Inflammatory macrophage treated with lipopolysaccharide for 1 hour (primary cell): ENCODE measurements at regions not wholly inside any gene's neighbourhood (a gene's known extent, or its start where the extent isn't known, plus 50 kb on each side); places are given as distances from the start of the nearest gene placed in this dataset.

Experiments
- DNase-seq, 2 donors: peaks; one replicate each; pipeline ENCODE4 v3.0.0-alpha.2; 2020 to 2022

DNA sequence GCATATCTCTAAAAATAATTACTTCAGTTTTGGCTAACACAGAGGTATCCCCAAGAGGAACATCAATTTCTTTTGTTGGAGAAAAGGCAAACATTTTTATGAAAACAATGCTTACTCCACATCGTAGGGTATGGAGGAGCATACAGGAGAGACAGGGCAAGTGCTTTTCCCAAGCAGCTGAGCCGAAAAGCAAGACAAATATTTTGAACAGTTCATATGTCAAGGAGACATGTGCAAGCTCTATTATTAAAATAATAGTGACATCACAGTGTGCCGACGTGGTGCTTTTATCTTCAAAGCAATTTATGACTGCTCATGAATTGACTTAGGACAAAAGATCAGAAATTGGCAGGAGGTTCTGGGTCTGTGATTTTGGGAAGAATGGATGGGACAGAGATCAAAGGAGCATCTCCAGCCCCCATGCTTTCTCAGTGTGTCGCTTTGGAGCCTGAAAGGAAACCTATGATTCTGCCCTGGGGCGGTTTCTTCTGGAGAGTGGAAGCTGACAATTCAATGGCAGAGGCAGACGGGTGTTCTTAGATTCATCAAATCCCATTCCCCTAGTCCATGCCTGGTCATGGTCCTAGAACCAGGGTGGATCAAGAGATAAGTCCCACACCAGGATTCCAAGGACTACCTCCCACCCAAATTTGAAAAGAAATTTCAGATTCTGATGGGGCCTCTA, 97.1 kb downstream of the JCAD start:
- DNase-seq, result no peak

DNA sequence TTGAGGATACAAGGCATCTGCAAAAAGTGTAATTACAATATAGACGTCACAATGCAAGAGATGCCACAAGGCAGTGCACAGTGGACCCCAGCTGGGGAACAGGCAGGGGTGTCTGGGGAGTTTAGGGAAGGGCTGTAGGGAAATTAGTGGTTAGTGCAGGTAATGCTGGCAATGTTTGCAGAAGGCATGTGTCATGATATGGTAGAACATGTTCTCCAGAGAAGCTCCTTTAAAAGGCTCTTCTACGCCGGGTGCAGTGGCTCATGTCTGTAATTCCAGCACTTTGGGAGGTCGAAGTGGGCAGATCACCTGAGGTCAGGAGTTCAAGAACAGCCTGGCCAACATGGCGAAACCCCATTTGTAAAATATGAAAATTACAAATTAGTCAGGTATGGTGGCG, 98.0 kb downstream of the JCAD start:
- no peak for DNase-seq

DNA sequence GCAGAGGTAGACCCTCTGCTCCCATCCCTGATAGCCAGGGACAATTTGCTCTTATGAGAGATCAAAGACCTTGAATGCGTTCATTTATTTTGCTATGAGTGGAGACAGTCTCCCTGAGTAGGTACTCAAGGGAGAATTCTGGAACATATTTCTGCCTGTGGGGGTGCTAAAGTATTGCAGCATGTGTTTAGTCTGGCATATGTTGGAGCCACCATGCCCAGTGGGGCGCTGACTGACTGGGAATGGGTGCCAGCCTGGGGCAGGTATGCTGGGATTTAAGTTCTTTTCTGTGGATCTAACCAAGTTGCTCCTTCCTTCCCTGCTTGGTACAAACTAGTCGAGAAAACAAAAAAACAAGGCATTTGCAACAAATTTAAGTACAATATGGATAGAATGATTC, 99.1 kb downstream of the JCAD start:
- DNase-seq, result no peak

DNA sequence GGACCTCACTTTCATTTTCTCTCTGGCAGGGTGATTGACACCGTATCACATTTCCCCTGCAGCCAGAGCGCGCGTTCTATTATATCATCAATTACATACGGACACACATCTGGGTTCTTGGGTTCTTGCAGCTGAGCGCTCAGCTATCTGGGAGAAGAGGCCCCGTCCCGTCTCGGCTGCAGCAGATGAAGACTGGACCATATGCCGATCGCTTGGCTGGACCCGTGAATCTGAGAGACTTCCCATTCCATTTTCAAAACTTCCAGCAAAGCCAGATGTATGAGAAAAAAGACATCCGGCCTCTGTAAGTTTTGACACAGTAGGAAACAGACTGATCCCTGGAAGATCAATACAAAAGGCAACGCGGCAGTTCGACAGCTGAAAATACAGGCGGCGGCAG, 99.8 kb downstream of the JCAD start:
- DNase-seq, result no peak

DNA sequence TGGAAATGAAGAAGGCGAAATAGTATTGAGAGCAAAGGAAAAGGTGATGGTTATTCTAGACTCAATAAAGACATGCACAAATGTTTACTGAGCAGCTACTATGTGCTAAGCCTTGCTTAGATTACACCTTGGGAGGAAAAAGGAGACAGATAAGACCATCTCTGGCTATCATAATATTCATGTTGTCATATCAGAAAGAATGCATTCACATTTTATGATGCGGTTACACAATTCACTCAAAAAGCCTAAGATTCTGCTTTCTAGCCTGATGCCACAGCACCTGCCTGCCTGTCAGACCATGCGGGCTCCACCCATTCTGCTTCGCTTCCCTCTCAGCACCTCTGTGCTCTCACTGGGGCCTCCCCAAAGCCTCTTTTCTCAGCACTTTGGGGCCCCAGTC, 100.9 kb downstream of the JCAD start:
- DNase-seq, result no peak

DNA sequence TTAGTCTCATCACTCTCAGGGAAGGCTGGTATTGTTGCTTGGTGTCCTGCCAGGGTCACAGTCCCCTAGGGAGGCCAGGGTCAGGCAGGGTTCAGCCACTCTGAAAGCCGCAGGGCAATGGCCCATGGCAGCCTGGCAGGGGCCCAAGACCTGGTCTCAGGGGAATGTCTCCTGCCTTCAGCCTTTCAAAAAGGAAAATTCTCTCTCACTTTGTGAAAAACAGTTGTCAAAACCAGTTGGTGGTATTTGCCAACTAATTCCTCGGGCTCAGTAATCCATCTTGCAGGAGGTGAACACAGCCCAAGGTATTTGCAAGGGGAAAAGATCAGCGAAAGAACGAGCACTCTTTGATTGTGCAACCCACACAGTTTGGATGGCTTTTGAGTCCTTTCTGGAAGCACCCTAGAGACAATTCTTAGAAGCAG, 101.5 kb downstream of the JCAD start:
- DNase-seq, result no peak

DNA sequence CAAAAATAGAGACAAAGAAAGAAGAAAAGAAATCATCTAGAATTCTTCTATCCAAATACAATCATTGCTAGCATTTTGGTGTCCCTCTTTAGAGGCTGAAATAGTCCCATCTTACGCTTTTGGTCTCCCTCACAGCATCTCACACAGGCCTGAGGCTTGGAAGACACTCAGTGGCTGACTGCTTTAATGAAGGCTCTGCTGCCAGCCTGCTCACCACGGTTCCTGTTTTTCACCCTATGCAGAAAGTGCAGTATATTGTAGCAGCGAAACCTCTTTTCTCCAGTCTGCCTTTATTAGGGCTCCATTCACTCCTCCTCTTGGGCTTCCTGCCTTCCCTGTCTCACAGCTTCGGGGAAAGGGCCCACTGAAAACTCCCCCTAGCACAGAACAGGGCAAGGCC, 102.2 kb downstream of the JCAD start:
- no peak for DNase-seq

DNA sequence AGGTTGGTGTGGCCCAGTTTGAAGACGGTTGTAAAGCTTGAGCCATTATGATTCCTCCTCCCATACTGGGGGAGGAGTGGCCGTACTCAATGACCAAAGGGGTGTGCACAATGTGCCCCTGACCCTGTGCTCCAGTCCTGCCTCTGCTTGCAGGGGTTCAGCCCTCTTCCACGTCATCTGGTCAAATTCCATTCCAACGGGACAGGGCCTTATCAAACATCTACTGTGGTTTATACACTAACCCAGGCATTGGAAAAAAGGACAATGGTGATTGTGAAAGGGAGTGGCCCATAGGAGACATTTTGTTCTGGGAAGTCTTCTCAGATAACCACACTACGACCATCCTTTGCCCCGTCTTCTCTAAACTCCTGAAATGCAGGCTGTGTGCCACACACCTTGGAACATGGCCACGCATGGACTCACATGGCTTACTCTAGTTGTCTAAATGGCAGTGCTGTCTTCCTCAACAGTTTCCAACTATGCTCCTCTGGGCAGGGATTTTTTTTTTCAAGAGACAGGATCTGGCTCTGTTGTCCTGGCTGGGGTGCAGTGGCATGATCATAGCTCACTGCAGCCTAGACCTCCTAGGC, 103.0 kb downstream of the JCAD start:
- DNase-seq, result no peak

DNA sequence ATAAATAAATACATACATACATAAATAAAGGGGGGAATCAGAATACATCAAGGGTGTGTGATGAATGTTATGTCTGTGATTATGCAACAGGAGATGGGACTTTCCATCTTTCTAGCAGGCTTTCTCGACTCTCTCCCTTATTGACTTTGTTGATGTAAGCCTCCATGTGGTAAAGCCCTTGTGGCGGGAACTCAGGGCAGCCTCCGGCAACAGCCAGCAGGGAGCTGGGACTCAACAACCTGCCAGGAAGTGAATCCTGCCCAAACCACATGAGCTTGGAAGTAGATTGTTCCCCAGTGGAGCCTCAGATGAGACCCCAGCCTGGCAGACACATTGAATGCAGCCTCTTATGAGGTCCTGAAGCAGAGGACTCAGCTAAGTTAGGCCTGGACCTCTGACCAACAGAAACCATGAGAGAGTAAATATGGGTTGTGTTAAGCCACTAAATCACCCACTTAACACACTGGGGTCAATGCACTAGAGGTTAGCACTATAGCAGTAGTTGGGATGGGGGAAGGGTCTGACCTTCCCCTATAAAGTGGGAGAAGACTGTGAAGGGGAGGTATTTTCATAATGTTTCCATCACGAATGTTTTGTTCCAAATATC, 104.0 kb downstream of the JCAD start:
- peak in 1 of 2 donors; percentile 27 for DNase-seq

DNA sequence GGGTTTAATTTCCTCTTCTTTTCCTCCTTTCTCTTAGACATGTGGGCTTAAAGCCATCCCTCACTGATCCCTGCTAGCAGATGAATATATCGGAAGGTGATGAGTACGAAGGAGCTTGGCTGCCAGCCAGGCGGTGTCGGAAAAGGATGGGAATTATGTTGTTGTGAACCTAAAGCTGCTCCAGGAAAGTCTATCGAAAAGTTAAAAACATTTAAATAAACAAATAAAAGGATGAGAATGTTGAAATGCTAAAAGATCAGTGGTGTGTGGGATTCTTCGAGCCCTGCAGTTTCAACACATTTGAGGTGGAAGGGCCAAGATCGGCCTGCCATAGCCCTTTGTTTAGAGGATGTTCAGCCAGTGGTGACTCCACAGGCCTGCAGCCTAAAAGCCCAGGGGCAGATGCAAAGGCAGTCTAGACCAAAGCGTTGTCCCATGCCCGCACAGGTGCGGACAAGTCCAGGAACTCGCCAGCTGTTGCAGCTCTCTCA, 107.9 kb downstream of the JCAD start:
- no peak for DNase-seq

DNA sequence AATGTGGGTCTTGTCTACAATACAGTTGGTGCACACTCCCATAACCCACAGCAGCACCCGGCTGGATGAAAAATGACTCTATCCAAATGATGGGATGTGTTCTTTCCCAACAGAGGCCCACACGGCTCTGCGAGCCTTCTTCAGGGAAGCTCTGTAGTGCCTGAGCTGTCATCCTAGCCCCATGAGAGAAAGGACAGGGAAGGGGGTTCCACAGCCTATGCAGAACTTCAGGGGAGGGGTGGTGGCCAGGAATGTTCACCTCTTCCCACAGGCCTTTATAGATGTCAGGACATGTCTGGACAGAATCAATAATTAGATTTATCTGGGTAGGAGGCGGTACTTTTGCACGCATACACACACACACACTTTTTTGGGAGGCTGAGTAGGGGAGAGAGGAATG, 109.0 kb downstream of the JCAD start:
- no peak for DNase-seq

DNA sequence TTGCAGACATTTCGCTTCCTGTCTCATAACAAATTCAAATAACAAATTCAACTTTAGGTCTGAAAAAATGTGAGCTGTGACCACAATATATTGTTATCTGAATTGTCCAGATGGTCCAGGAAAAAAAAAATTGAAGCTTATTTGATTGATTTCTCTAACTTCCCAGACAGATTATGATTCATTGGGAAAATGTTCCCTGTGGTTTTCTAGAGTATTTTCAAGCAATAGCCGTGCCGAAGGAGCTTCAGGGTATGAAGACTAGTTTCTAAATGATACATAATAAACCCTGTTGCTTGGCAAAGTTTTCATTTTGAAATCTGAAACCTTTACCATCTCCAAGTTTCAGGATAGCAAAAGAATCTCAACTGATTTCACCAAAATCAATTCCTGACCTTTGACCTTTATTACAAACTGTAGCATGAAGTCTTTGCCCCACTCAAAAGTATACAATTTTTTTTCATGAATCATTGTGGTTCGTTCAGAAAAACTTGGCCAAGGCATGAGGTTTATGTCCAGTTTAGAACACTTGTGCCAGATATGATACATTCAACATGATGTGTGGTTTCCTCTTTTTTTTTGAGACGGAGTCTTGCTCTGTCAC, 109.9 kb downstream of the JCAD start:
- no peak for DNase-seq

DNA sequence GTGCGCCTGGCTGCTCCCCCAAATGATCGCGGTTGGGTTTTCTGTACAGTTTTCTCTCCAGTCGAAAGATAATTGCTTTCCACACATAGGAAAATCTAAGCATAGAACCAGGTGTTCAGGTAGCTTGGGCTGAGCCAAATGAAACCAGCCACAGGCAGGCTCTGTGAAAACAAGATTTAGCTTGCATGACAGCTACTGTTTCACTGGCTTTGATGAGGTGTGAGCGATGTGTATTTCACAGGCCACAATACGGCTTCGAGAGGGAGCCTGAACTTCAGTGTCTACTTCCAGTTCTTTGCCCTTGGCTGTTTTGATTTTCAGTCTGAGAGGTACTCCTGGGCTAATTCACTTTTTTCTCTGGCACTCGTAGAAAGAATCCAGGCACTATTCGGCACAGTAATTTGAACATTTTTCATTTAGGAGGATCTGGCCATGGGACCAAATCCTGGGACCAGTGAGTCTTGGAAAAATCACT, 110.5 kb downstream of the JCAD start:
- no peak for DNase-seq

DNA sequence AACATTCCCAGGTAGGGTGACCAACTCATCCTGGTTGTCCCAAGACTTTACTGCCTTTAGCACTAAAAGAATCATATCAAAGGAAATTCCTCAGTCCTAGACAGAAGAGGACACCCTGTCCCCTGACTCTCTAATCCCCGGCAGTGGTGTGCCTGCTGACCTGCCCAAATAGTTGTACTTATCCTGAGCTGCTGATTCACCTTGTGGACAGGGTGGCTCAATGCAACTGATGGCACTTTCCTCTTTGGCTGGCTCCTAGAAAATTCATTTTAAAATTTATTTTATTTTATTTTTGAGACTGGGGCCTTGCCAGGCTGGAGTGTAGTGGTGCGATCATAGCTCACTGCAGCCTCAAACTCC, 111.7 kb downstream of the JCAD start:
- DNase-seq, result no peak

DNA sequence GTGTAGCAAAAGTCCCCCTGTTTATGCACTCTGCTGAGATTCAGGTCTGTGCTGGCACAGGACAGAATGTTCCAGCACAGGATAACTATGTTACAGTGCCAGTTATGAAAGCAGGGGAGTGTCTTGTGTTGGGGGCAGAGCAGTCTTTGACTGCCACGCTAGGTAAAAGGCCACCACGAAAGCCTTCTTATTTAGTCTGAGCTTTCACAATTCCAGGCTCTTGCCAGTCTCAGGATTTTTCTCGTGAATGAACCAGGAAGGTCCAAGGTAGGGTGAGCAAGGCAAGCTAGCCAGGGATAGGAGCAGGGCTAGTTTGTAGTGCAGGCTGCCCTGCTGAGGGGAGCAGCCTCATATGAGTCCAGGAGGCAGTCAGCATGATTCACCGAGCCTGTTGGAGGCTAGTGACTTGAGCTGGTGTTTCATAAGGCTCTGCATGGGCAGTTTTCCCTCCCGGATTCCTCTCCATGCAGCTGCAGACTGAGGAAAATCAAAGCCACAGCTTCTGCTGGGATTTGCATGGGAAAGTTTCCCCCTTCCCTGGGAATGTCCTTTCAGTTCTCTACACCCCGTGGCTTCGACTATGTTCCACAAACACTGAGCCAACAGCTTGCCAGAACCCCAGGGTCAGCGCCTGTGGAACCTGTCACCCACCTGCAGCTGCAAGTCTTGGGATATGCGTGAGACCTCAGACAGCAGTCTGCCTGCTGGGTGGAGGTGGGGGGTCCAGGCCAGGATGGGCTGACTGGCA, 112.3 kb downstream of the JCAD start:
- DNase-seq, result no peak

DNA sequence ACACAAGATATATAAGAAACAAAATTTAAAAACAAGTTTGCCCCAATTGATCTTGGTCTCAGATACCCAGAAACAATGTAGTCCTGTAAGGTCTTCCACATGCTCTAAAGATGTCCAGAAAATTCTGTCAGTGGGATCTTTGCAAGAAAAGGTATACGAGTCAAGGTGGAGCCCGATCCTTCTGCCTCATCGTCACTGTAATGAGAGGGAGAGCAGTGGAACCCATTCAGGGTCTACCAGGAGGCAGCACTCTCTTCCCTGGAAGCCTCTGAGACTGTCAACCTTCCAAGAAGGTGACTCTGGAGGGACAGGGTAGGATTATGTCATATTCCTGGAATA, 112.8 kb downstream of the JCAD start:
- DNase-seq, result no peak

DNA sequence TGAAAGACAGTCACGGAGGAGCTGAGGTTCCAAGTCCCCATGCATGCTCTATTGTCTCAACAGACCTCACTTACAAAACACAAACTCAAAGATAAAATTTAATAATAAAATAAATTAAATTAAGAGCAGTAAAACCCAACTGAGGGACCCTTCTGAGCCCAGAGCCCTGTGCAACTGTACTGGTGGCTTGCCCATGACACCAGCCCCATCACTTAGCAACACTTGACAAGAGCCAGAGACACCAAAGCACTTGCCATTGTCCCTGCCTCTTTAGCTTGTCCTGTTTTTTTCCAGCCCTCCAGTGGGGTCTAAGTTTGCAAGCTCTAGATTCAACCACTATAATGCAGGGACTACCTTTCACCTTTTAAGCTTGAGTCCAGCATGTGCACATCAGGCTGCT, 117.9 kb downstream of the JCAD start:
- DNase-seq, result no peak

DNA sequence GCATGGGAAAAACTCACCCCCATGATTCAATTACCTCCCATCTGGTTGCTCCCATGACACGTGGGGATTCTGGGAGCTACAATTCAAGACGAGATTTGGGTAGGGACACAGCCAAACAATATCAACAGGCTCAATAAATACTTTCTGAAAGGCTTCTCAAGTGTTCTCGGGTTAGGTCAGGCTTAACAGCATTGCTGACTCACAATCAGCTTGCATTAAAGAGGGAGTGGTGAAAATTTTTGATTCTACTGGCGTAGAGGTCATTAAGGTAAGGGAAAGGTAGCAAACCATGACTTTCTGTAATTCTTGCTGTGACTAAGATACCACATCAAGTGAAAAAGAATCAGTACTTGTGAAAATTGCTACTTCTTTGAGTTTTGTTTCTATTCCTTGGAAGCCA, 126.4 kb downstream of the JCAD start:
- no peak for DNase-seq

DNA sequence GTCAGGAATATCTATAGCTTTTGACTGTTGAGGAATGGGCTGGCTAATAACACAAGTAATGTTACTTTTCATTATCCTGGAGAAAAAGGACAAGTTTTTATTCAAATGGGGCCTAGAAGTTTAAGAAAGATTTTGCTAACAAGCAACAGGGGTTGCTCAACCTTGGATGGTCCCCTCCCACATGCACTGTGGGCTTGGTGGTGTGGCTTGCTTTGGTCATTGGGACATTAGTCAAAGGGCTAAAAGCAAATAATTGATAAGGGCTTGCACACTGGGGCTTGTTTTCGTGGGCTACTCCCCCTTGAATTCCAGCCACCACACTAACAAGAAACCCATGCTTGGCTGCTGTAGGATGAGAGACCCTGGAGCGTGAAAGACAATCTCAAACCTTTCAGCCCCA, 127.6 kb downstream of the JCAD start:
- DNase-seq, result peak; percentile 16 to 39

DNA sequence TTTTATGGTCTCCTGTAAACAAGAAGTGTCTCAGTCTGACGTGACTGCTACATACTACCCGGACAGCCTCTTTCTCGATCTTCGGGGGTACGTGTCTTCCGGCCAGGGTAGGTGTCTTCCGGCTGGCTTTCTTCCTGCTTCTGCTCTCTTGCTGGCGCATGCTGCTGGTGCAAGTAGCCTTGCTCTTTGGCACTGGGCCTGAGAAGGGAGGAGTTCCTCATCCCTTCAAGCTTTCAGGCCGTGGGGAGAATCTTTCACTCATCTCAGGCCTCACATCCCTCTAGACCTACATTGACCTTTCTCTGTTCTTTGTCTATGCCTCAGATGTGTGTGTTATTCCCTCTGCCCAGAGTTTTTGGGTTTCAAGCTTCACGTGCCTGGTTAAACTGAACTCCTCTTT, 130.4 kb downstream of the JCAD start:
- DNase-seq, result no peak

DNA sequence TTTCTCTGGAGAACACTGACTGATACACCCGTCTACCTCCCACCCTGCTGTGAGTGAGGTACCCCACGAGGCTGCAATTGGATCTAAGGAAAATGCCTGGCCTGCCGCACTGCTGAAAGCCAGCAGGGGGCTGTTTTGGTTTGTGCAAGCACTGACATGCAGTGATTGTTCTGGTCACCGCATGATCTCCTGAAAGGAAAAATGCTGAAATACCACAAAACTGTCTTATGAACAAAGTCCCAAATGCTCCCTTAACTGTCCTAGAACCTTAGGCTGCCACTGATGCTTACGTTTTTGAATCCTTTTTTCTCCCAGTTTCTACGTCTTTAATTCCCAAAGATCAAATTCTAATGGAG, 132.7 kb downstream of the JCAD start:
- DNase-seq, result no peak

DNA sequence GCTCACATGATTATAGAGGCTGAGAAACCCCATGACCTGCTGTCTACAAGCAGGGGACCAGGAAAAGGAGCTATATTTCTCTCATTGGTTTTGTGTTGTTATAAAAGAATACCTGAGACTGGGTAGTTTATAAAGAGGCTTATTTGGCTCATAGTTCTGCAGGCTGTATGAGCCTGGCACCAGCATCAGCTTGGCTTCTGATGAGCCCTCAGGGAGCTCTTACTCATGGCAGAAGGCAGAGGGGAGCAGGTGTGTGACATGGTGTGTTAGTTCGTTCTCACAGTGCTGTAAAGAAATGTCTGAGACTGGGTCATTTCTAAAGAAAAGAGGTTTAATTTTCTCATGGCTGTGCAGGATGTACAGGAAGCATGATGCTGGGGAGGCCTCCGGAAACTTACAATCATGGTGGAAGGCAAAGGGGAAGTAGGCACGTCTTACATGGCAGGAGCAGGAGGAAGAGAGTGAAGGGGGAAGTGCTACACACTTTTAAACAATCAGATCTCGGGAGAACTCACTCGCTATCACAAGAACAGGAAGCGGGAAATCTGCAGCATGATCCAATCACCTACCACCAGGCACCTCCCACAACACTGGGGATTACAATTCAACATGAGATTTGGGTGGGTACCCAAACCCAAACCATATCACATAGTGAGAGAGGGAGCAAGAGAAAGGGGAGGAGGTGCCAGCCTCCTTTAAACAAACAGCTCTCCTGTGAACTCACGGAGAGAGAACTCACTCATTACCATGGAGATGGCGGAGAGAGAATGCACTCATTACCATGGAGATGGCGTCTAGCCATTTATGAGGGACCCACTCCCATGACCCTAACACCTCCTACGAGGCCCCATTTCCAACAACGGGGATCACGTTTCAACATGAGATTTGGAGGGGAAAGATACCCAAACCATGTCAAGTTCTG, 133.4 kb downstream of the JCAD start:
- no peak for DNase-seq
